ENCODE measurements at regions not wholly inside any gene's neighbourhood (a gene's known extent, or its start where the extent isn't known, plus 50 kb on each side); places are given as distances from the start of the nearest gene placed in this dataset.
"Not testable (repeated sequence)": the region's sequence is repeated elsewhere in the genome, so short reads cannot be mapped to it uniquely, and the experiment has no call there.

GRCh38 chr3:75453839-75454238 is 210.3 kb upstream of the FRG2C start:
- DNase-seq, result not testable (repeated sequence)

GRCh38 chr3:75474530-75474929 is 189.6 kb upstream of the FRG2C start:
- not testable (repeated sequence) for DNase-seq

DNA sequence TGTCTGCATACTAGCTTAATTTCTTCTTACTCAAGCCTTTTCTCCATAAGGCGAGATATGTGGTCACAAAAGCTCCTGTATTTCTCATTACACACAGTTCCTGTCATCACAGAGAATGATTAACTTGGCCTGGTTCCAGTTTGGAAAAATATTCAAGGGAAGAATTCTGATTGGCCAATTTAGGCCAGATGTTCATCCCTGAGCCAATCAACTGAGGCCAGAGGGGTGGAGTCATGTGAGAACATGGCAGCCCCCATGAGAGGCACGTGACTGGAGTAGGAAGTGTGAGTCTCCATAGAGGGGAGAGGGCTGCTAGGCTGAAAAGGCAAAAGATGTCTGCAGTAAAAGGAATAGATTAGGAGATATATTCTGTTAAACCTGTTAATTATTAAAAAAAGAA is 167.5 kb upstream of the FRG2C start:
- DNase-seq, result not testable (repeated sequence)

DNA sequence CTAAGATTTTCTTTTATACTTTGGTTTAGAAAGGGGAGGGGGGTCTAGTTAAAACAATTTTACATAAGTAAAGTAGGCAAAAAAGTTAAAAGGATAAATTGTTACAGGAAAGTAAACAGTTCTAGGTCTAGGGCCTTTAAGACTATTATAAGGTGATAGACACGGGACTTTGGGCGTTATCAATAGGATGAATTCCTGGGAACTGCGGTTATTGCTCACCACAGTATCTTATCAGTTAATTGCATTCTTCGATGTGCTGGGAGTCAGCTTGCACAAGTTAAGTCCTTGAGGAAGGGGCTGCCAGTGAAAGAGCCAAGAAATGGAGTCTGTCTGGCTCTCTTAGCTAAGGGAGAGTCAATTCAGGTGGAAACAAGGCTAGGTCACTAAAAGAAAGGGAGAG is 163.8 kb upstream of the FRG2C start:
- not testable (repeated sequence) for DNase-seq

- not testable (repeated sequence) for DNase-seq
Observed at GRCh38 chr3:75502171-75502570, 162.0 kb upstream of the FRG2C start.

DNA sequence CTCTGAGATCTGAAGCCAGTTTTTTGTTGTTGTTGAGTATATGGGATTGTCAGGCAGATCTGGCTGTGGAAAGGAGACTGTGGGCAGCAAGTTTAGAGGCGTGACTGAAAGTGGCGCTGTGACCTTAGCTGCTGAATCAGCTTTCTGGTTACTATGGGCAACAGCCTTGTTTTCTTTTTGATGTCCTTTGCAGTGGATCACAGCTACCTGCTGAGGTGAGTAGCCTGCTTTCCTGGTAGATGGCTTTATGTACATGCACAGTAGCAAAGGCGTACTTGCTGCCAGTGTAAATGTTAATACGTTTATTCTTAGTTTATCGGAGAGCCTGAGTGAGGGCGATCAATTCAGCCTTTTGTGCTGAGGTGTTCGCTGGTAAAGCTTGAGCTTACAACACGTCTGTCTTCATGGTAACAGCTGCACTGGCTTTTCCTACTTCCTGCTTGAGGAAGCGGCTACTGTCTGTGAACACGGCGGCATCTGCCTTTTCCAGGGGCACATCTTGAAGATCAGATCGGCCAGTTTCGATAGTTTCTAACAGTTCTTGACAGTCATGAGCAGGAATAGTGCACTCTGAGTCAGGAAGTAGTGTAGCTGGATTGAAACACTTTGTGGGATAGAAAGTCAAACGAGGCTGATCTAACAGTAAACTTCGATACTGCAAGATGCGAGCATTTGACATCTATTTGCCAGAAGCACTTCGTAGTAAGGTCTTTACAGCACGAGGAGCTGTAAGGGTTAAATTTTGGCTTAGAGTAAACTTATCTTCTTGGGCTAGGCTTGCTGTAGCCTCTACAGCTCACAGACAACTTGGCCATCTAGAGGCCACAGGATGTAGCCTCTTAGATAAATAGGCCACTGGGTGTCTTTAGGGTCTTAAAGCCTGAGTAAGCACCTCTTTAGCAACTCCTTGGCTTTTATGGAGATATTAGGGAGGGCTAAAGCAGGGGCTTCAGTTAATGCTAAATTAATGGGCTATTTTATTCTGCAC is 161.1 kb upstream of the FRG2C start:
- DNase-seq, result not testable (repeated sequence)

DNA sequence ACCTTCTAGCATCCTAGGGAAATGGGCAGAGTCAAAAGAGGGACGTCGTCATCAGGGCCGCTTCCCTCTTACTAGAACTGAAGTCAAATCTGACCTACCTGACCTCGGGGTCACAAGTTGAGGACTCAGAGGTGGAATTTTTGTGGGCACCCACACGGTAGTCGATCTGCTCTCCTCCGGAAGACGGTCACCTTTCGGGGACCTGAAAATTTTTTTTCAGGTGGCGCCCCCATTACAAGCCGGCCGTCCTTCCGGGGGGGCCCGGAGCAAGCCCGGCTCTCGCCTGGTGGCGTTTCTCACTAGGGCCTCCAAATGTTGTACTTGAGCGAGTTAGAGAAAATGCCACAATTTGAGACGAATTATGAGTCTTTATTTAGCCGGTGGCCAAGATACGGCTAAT is 157.5 kb upstream of the FRG2C start:
- DNase-seq, result no peak

GRCh38 chr3:75507956-75508355 is 156.2 kb upstream of the FRG2C start:
- not testable (repeated sequence) for DNase-seq

GRCh38 chr3:75527657-75528056 is 136.5 kb upstream of the FRG2C start:
- DNase-seq, result not testable (repeated sequence)

DNA sequence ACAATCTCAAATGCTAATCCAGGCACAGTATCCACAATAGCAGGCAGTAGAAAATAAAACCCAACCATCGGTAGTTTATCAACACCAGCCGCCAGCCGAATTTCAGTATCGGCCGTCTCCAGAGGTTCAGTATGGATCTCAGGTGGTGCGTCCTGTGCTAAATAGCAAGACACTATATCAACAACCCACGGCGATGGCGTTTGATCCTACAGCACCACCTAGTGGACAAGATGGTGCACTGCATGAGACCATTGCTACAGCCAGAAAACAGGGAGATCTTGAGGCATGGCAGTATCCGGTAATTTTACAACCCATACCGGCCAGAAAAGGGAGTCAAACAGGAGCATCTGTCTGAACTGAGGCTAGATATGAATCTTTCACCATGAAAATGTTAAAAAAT is 112.0 kb upstream of the FRG2C start:
- DNase-seq, result peak; percentile 37

GRCh38 chr3:75564427-75564826 is 99.7 kb upstream of the FRG2C start:
- not testable (repeated sequence) for DNase-seq

DNA sequence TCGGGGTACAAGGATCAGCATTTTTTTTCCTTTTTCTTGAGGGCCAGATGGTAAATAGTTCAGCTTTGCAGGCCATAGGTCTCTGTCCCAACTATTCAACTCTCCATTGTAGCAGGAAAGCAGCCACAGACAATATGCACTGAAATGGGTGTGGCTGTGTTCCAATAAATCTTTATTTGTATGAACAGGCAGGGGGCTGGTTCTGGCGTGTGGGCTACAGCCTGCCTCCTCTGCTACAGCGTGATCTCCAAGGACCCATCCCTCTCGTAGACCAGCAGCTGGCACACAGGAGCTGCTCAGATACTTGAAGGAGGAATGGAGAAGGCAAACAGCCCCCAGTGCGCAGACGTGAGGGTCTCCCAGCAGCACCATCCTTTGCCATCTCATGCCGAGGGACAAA is 91.8 kb upstream of the FRG2C start:
- not testable (repeated sequence) for DNase-seq

- not testable (repeated sequence) for DNase-seq
Observed at GRCh38 chr3:75579091-75579490, 85.0 kb upstream of the FRG2C start.

DNA sequence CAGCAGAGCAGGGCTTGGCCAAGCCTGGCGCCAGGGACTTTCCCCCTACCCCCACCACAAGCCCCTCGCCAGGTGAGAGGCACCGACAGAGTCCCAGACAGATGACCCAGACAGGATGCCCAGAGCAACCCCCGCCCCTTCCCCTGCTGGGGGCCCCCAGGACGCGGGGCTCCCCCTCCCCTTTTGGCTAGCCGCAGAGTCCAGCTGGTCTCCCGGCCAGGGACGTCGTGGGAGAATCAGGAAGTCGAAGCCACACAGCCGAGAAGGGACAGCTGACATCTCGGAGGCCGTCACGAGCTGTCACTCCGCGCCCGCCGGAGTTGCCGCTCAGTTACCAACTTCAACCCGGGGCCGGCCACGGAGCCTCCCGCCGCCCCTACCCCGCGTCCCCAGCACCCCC is 84.6 kb upstream of the FRG2C start:
- DNase-seq, result not testable (repeated sequence)

GRCh38 chr3:75579981-75580782 is 83.9 kb upstream of the FRG2C start:
- not testable (repeated sequence) for DNase-seq

DNA sequence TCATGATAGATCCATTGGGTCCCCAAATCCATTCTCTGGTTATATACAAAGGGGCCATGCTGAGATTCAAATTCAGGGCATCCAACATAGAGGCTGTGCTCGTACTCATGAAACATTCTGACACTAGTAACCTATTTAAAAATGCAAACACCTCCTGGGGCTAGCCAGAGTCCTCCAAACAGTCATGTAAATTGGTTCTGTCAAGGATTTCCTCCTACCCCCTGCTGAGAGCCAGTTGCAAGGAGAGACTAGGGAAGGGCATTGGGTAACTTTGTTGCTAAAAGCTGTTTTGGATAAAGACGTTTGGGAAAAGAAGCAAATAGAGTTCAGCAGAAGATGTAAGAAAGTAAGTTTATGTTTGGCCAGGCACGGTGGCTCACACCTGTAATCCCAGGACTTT is 81.6 kb upstream of the FRG2C start:
- DNase-seq, result not testable (repeated sequence)

- DNase-seq, result not testable (repeated sequence)
Observed at GRCh38 chr3:75583116-75583515, 81.0 kb upstream of the FRG2C start.

- not testable (repeated sequence) for DNase-seq
Observed at GRCh38 chr3:75587695-75588094, 76.4 kb upstream of the FRG2C start.

DNA sequence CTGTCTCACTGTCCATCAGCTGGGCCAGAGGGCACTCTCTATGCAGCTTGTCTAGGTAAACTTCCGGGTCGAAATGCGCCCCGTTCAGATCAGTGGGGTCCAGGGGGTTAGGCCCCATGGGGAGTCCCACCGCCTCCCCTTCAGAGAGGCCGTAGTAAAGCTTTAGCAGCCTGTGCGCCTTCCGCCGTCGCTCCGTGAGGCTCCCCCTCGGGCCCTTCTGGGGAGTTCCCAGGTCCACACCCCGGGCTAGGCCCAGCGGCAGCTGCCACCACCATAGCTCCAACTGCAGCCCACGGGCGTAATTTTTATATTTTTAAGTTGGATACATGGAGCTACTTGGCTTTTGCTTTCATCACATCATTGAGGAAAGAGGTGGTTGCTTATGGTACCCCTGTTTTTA is 73.7 kb upstream of the FRG2C start:
- DNase-seq, result not testable (repeated sequence)

GRCh38 chr3:75604286-75604934 is 59.7 kb upstream of the FRG2C start:
- not testable (repeated sequence) for DNase-seq

GRCh38 chr3:75607996-75608395 is 56.1 kb upstream of the FRG2C start:
- DNase-seq, result not testable (repeated sequence)

GRCh38 chr3:75609598-75609997 is 54.5 kb upstream of the FRG2C start:
- DNase-seq, result not testable (repeated sequence)

GRCh38 chr3:75610773-75611172 is 53.4 kb upstream of the FRG2C start:
- no peak for DNase-seq

Data from GDM1 (cell line).